HG03060 (cell line): ENCODE measurements at regions not wholly inside any gene's neighbourhood (a gene's known extent, or its start where the extent isn't known, plus 50 kb on each side); places are given as distances from the start of the nearest gene placed in this dataset.

Experiments used
- ATAC-seq: cut with Tn5 transposase; IDR thresholded peaks from one replicate; pipeline ENCODE4 v1.9.1; 2021; ENCODE audit warnings: low read depth, moderate number of reproducible peaks; ENCODE audit not compliant: unreplicated experiment

GRCh38 chr5:10173716-10174115 is 76.0 kb downstream of the ATPSCKMT start:
- no peak for ATAC-seq

GRCh38 chr5:10172247-10172646 is 77.4 kb downstream of the ATPSCKMT start:
- ATAC-seq: no peak

GRCh38 chr5:10169359-10169758 is 80.3 kb downstream of the ATPSCKMT start:
- no peak for ATAC-seq

GRCh38 chr5:10168254-10168653 is 81.4 kb downstream of the ATPSCKMT start:
- no peak for ATAC-seq

- no peak for ATAC-seq
Observed at GRCh38 chr5:10167806-10168205, 81.9 kb downstream of the ATPSCKMT start.

GRCh38 chr5:10166392-10166791 is 83.3 kb downstream of the ATPSCKMT start:
- ATAC-seq: no peak

GRCh38 chr5:10162468-10162867 is 87.2 kb downstream of the ATPSCKMT start:
- no peak for ATAC-seq

GRCh38 chr5:10161778-10162177 is 87.9 kb downstream of the ATPSCKMT start:
- no peak for ATAC-seq

GRCh38 chr5:10160241-10160640 is 89.4 kb downstream of the ATPSCKMT start:
- no peak for ATAC-seq

- no peak for ATAC-seq
Observed at GRCh38 chr5:10158886-10159285, 90.8 kb downstream of the ATPSCKMT start.

GRCh38 chr5:10157085-10157669 is 92.5 kb downstream of the ATPSCKMT start:
- no peak for ATAC-seq

GRCh38 chr5:10155897-10156667 is 93.6 kb downstream of the ATPSCKMT start:
- no peak for ATAC-seq

- no peak for ATAC-seq
Observed at GRCh38 chr5:10153808-10154537, 95.7 kb downstream of the ATPSCKMT start.

GRCh38 chr5:10153394-10153793 is 96.3 kb downstream of the ATPSCKMT start:
- ATAC-seq: no peak

GRCh38 chr5:10151656-10152055 is 98.0 kb downstream of the ATPSCKMT start:
- no peak for ATAC-seq

GRCh38 chr5:10149911-10150310 is 99.8 kb downstream of the ATPSCKMT start:
- no peak for ATAC-seq

GRCh38 chr5:10145923-10146401 is 103.7 kb downstream of the ATPSCKMT start:
- no peak for ATAC-seq

- ATAC-seq: no peak
Observed at GRCh38 chr5:10144040-10144439, 105.6 kb downstream of the ATPSCKMT start.

- ATAC-seq: no peak
Observed at GRCh38 chr5:10140195-10140973, 109.3 kb downstream of the ATPSCKMT start.

GRCh38 chr5:10138395-10139057 is 111.2 kb downstream of the ATPSCKMT start:
- ATAC-seq: no peak
